ENCODE measurements at regions not wholly inside any gene's neighbourhood (a gene's known extent, or its start where the extent isn't known, plus 50 kb on each side); places are given as distances from the start of the nearest gene placed in this dataset.

- no peak for TF ChIP-seq EP300 (IDR thresholded peaks at IDR 0.05)
- no peak for TF ChIP-seq CTCF (IDR thresholded peaks at IDR 0.05)
These were observed 1159.6 kb downstream of the RPIA start for GRCh38 chr2:89850881-89851582.

Data from gastroesophageal sphincter (tissue), 3 donors.